A673 (cell line): ENCODE measurements at regions not wholly inside any gene's neighbourhood (a gene's known extent, or its start where the extent isn't known, plus 50 kb on each side); places are given as distances from the start of the nearest gene placed in this dataset.

Experiments
- BruUV-seq: library from RNA; stranded (reverse); fragments of 400-500 nt; replicated peaks from 2 replicates; lab custom pipeline; 2021; lab: Mats Ljungman, UMichigan
- CTCF ChIA-PET: fragments of 300-600 bp; sonication (Branson Sonifier 250); formaldehyde crosslinking; loops from one replicate; lab custom pipeline; 2022; ENCODE audit warnings: antibody characterized with exemption; lab: Charles Lee
- POLR2A ChIA-PET: fragments of 300-600 bp; sonication (Branson Sonifier 250); formaldehyde crosslinking; loops from one replicate; lab custom pipeline; 2022; ENCODE audit warnings: antibody characterized with exemption; ENCODE audit not compliant: low non-redundant PET; lab: Charles Lee
- DNase-seq: peaks from one replicate; pipeline ENCODE4 v3.0.0-alpha.2; 2015; ENCODE audit warnings: low spot score
- H3K27ac ChIP-seq: fragments of 200-600 bp; sonication (generic); 2 replicates; pipeline ENCODE4 v1.5.1; 2016; ENCODE audit warnings: mixed run types, low read depth, mild to moderate bottlenecking, mixed read lengths, antibody characterized with exemption, low read length; ENCODE audit not compliant: poor library complexity, severe bottlenecking
- H3K27me3 ChIP-seq: fragments of 200-600 bp; sonication (generic); replicated peaks from 2 replicates; pipeline ENCODE4 v1.6.1; 2017; ENCODE audit warnings: mixed run types, low read depth, mild to moderate bottlenecking, mixed read lengths, antibody characterized with exemption, low read length; ENCODE audit not compliant: insufficient read depth, poor library complexity
- H3K36me3 ChIP-seq: fragments of 200-600 bp; sonication (generic); 2 replicates; pipeline ENCODE4 v1.6.1; 2016; ENCODE audit warnings: mixed run types, mild to moderate bottlenecking, mixed read lengths, antibody characterized with exemption, low read length; ENCODE audit not compliant: insufficient read depth, poor library complexity, severe bottlenecking
- H3K4me1 ChIP-seq: fragments of 200-600 bp; sonication (generic); 2 replicates; pipeline ENCODE4 v1.6.1; 2017; ENCODE audit warnings: mixed run types, mild to moderate bottlenecking, mixed read lengths, antibody characterized with exemption, low read length; ENCODE audit not compliant: insufficient read depth, poor library complexity, severe bottlenecking
- H3K4me3 ChIP-seq: fragments of 200-600 bp; sonication (generic); 2 replicates; pipeline ENCODE4 v1.5.1; 2016; ENCODE audit warnings: low read depth, mixed run types, mild to moderate bottlenecking, mixed read lengths, low read length; ENCODE audit not compliant: poor library complexity, severe bottlenecking
- H3K9me3 ChIP-seq: fragments of 200-600 bp; sonication (generic); 2 replicates; pipeline ENCODE4 v1.6.1; 2016; ENCODE audit warnings: mixed run types, low read depth, mild to moderate bottlenecking, mixed read lengths, antibody characterized with exemption, low read length; ENCODE audit not compliant: poor library complexity, severe bottlenecking
- EZH2 ChIP-seq: fragments of 200-600 bp; sonication (generic); IDR thresholded peaks from 2 replicates; pipeline ENCODE4 v1.6.1; 2017; ENCODE audit warnings: borderline replicate concordance, low read depth, mild to moderate bottlenecking, mixed read lengths, antibody characterized with exemption, low read length; ENCODE audit not compliant: poor library complexity, severe bottlenecking
- intact Hi-C: fragments of 100-400 bp; cut with micrococcal nuclease; formaldehyde crosslinking; loops from one replicate; pipeline ENCODE4 v1.10.0; 2022; ENCODE audit not compliant: unreplicated experiment
- TF ChIP-seq, protein P1 (sequence below): fragments of 300-800, 200-600 bp; sonication (generic); conservative IDR thresholded peaks from 2 replicates; pipeline ENCODE4 v1.5.1; 2017; ENCODE audit warnings: low read depth, mild to moderate bottlenecking, antibody characterized with exemption, low read length, moderate library complexity, mixed read lengths

DNA sequence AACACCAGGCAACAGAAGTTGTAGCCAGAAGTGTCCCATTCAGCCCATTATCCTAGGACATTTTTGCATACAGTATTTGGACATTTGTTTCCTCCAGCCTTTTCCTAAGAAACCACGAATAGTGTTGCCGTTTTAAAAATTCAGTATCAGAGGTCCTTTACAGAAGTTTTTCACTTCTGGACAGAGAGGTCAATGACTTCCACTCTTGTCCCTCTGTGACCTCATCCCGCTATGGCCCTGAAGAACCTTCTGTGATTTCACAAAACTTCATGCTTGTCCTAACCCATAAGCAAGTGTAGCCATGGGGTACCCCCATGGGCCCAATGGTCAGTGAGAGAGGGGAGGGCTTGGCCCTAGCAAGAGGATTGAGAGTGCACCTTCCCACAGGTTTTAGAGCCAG lies 364.8 kb downstream of the TNS3 start:
- TF ChIP-seq, protein P1, sequence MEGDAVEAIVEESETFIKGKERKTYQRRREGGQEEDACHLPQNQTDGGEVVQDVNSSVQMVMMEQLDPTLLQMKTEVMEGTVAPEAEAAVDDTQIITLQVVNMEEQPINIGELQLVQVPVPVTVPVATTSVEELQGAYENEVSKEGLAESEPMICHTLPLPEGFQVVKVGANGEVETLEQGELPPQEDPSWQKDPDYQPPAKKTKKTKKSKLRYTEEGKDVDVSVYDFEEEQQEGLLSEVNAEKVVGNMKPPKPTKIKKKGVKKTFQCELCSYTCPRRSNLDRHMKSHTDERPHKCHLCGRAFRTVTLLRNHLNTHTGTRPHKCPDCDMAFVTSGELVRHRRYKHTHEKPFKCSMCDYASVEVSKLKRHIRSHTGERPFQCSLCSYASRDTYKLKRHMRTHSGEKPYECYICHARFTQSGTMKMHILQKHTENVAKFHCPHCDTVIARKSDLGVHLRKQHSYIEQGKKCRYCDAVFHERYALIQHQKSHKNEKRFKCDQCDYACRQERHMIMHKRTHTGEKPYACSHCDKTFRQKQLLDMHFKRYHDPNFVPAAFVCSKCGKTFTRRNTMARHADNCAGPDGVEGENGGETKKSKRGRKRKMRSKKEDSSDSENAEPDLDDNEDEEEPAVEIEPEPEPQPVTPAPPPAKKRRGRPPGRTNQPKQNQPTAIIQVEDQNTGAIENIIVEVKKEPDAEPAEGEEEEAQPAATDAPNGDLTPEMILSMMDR: no peak
- TF ChIP-seq EZH2: no peak
- intact Hi-C loops: no loop called here
- ChIA-PET POLR2A (no interaction called here), CTCF (no interaction called here)
- Histone ChIP-seq H3K4me1 (no peaks in the 10 kb centered on the region), H3K36me3 (no peaks in the 10 kb centered on the region), H3K27me3 (peaks cover 14% of the 10 kb centered on the region), H3K4me3 (no peak overlapping the region), H3K9me3 (no peaks in the 10 kb centered on the region), H3K27ac (no peak overlapping the region)
- DNase-seq: no peak
- BruUV-seq: no TSS peak

DNA sequence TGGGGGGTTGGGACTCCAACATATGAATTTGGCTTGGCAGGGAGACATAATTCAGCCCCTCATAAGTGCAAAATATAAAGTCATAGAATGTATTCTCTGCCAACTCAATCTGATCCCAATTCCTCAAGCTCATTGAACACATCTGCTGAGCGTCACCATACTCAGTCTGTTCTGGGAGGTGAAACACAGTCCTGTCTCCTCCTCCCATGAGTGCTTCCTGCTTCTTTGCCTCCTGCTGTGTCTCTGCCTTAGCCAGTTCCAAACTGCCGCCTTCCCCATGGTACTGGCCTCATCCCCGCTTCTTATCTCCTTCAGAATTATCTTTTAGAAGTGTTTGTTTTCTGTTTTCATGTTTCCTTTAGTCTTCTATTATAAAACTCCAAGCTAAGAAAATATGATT lies 365.5 kb downstream of the TNS3 start:
- no TSS peak for BruUV-seq
- ChIA-PET POLR2A (no interaction called here), CTCF (no interaction called here)
- peaks cover 14% of the 10 kb centered on the region for H3K27me3 ChIP-seq
- no peaks in the 10 kb centered on the region for H3K9me3 ChIP-seq
- intact Hi-C loops: no loop called here
- H3K4me3 ChIP-seq: no peak overlapping the region
- TF ChIP-seq, protein P1: no peak
- TF ChIP-seq EZH2: no peak
- H3K36me3 ChIP-seq: no peaks in the 10 kb centered on the region
- no peak overlapping the region for H3K27ac ChIP-seq
- peak; percentile 10 for DNase-seq
- H3K4me1 ChIP-seq: no peaks in the 10 kb centered on the region

DNA sequence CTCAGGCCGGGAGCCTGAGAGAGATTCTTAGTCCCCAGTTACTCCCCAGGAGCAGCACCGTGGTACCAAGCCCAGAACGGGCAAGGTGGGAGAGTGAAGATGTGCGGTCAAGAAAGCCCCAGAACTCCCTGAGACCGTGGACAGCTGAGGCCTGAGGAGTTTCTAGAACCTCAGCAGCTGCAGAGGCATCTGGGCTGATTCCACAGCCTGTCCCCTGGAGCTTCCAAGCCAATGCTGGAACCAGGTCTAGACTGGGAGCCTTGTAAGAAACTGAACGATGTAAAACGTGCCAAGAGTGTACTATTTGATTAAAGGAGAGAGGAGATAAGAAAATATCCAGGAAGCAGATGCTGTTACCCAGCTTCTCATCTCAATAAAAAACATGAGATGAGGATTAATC lies 366.3 kb downstream of the TNS3 start:
- TF ChIP-seq, protein P1: no peak
- peaks cover 14% of the 10 kb centered on the region for H3K27me3 ChIP-seq
- BruUV-seq: no TSS peak
- POLR2A ChIA-PET: no interaction called here
- intact Hi-C loops: no loop called here
- H3K9me3 ChIP-seq: no peaks in the 10 kb centered on the region
- no peak for DNase-seq
- no peaks in the 10 kb centered on the region for H3K36me3 ChIP-seq
- CTCF ChIA-PET: no interaction called here
- H3K4me3 ChIP-seq: no peak overlapping the region
- no peaks in the 10 kb centered on the region for H3K4me1 ChIP-seq
- no peak overlapping the region for H3K27ac ChIP-seq
